SK-N-SH treated with all-trans-retinoic acid at 6 μM for 48 hours (cell line): ENCODE measurements at regions not wholly inside any gene's neighbourhood (a gene's known extent, or its start where the extent isn't known, plus 50 kb on each side); places are given as distances from the start of the nearest gene placed in this dataset.

Experiments
- ATAC-seq: fragments of 200-7000 bp; cut with Tn5 transposase; 3 replicates; pipeline ENCODE4 v1.9.1; 2020; ENCODE audit warnings: mild to moderate bottlenecking, moderate library complexity
- ARNTL ChIP-seq: fragments of 450-650 bp; formaldehyde crosslinking; IDR thresholded peaks from 2 replicates; pipeline ENCODE4 v1.5.0; 2020; ENCODE audit warnings: low read depth, mild to moderate bottlenecking, moderate library complexity, borderline replicate concordance
- BACH2 ChIP-seq: fragments of 250-450 bp; sonication (Bioruptor Pico); IDR thresholded peaks from 2 replicates; pipeline ENCODE4 v1.9.0; 2021; ENCODE audit warnings: mild to moderate bottlenecking, borderline replicate concordance
- CSRNP3 ChIP-seq: fragments of 250-450 bp; sonication (Bioruptor Pico); IDR thresholded peaks from 2 replicates; pipeline ENCODE4 v1.5.1; 2021; ENCODE audit warnings: mild to moderate bottlenecking, moderate library complexity
- ESRRG ChIP-seq: fragments of 250-450 bp; sonication (Bioruptor Pico); IDR thresholded peaks from 2 replicates; pipeline ENCODE4 v1.6.1; 2021; ENCODE audit warnings: mild to moderate bottlenecking
- GLIS3 ChIP-seq: fragments of 250-450 bp; sonication (Bioruptor Pico); IDR thresholded peaks from 2 replicates; pipeline ENCODE4 v1.5.0; 2020; ENCODE audit warnings: mild to moderate bottlenecking, moderate library complexity
- ISL1 ChIP-seq: fragments of 250-450 bp; sonication (Bioruptor Pico); IDR thresholded peaks from 2 replicates; pipeline ENCODE4 v2.1.2; 2022; ENCODE audit warnings: mild to moderate bottlenecking, moderate library complexity
- OSR1 ChIP-seq: fragments of 250-450 bp; sonication (Bioruptor Pico); IDR thresholded peaks from 2 replicates; pipeline ENCODE4 v1.8.0; 2022; ENCODE audit warnings: moderate library complexity, mild to moderate bottlenecking, inconsistent platforms
- PATZ1 ChIP-seq: fragments of 250-450 bp; sonication (Bioruptor Pico); IDR thresholded peaks from 2 replicates; pipeline ENCODE4 v1.8.0; 2020; ENCODE audit warnings: mild to moderate bottlenecking, moderate library complexity, borderline replicate concordance
- PPARA ChIP-seq: fragments of 250-450 bp; sonication (Bioruptor Pico); IDR thresholded peaks from 2 replicates; pipeline ENCODE4 v1.5.0; 2020; ENCODE audit warnings: mild to moderate bottlenecking, borderline replicate concordance
- RARB ChIP-seq: fragments of 250-450 bp; sonication (Bioruptor Pico); IDR thresholded peaks from 2 replicates; pipeline ENCODE4 v1.8.0; 2021; ENCODE audit warnings: mild to moderate bottlenecking, moderate library complexity
- TCF4 ChIP-seq: fragments of 250-450 bp; sonication (Bioruptor Pico); IDR thresholded peaks from 2 replicates; pipeline ENCODE4 v1.8.0; 2021; ENCODE audit warnings: mild to moderate bottlenecking, moderate library complexity, borderline replicate concordance
- TSHZ2 ChIP-seq: fragments of 250-450 bp; sonication (Bioruptor Pico); IDR thresholded peaks from 2 replicates; pipeline ENCODE4 v1.5.0; 2020; ENCODE audit warnings: mild to moderate bottlenecking, moderate library complexity
- ZC3H10 ChIP-seq: fragments of 250-450 bp; sonication (Bioruptor Pico); IDR thresholded peaks from 2 replicates; pipeline ENCODE4 v1.5.1; 2021; ENCODE audit warnings: mild to moderate bottlenecking, moderate library complexity
- ZFP3 ChIP-seq: fragments of 250-450 bp; sonication (Bioruptor Pico); IDR thresholded peaks from 2 replicates; pipeline ENCODE4 v1.5.0; 2020; ENCODE audit warnings: mild to moderate bottlenecking, moderate library complexity
- ZFP30 ChIP-seq: fragments of 450-650 bp; formaldehyde crosslinking; IDR thresholded peaks from 2 replicates; pipeline ENCODE4 v1.5.0; 2022; ENCODE audit warnings: mild to moderate bottlenecking, moderate library complexity
- ZNF565 ChIP-seq: fragments of 450-650 bp; formaldehyde crosslinking; conservative IDR thresholded peaks from 2 replicates; pipeline ENCODE4 v1.5.0; 2020; ENCODE audit warnings: low read depth, mild to moderate bottlenecking, moderate library complexity
- ZNF70 ChIP-seq: fragments of 450-650 bp; formaldehyde crosslinking; IDR thresholded peaks from 2 replicates; pipeline ENCODE4 v1.5.0; 2020; ENCODE audit warnings: mild to moderate bottlenecking, moderate library complexity
- ZNF8 ChIP-seq: fragments of 450-650 bp; formaldehyde crosslinking; IDR thresholded peaks from 2 replicates; pipeline ENCODE4 v1.5.0; 2020; ENCODE audit warnings: mild to moderate bottlenecking, moderate library complexity
- TF ChIP-seq, protein P1 (sequence below): fragments of 250-450 bp; sonication (Bioruptor Pico); IDR thresholded peaks from 2 replicates; pipeline ENCODE4 v1.5.1; 2020; ENCODE audit warnings: low read depth, mild to moderate bottlenecking, moderate library complexity

DNA sequence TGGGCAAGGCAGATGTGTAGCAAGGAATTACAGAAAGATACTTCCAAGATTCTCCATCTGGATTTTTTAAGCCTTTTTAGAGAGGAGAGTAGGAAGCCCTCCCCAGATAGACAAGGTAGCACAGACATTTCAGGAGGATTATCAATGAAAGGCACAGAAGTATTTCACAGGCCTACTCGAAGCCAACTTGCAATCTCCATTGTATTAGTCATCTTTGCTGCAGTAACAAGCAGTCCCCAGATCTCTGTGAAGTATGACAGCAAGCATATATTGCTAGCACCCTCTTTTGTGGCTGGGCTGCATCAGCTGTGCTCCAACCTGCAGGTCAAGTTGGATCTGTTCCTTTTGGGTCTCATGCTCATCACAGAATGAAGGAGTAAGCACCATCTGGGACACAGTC lies 101.6 kb downstream of the MAF start:
- TF ChIP-seq CSRNP3 (CRISPR knock-in tag) (no peak), BACH2 (CRISPR knock-in tag) (no peak), TCF4 (CRISPR knock-in tag) (no peak), ZFP30 (CRISPR knock-in tag) (no peak), PPARA (no peak), ZC3H10 (CRISPR knock-in tag) (no peak), ZNF8 (CRISPR knock-in tag) (no peak), GLIS3 (CRISPR knock-in tag) (no peak), ISL1 (CRISPR knock-in tag) (no peak), ESRRG (no peak), TSHZ2 (CRISPR knock-in tag) (no peak), ZNF70 (CRISPR knock-in tag) (no peak)
- no peak for ATAC-seq

GRCh38 chr16:79497606-79498350 lies 102.8 kb downstream of the MAF start:
- no peak for ATAC-seq
- no peak for TF ChIP-seq ISL1 (CRISPR knock-in tag)
- TF ChIP-seq ZFP3 (CRISPR knock-in tag): no peak
- TF ChIP-seq PPARA: no peak
- TF ChIP-seq ARNTL (CRISPR knock-in tag): no peak
- TF ChIP-seq, protein P1, sequence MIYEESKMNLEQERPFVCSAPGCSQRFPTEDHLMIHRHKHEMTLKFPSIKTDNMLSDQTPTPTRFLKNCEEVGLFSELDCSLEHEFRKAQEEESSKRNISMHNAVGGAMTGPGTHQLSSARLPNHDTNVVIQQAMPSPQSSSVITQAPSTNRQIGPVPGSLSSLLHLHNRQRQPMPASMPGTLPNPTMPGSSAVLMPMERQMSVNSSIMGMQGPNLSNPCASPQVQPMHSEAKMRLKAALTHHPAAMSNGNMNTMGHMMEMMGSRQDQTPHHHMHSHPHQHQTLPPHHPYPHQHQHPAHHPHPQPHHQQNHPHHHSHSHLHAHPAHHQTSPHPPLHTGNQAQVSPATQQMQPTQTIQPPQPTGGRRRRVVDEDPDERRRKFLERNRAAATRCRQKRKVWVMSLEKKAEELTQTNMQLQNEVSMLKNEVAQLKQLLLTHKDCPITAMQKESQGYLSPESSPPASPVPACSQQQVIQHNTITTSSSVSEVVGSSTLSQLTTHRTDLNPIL (CRISPR knock-in tag): no peak
- no peak for TF ChIP-seq ZNF565 (CRISPR knock-in tag)
- TF ChIP-seq RARB: no peak
- no peak for TF ChIP-seq ZFP30 (CRISPR knock-in tag)
- no peak for TF ChIP-seq TCF4 (CRISPR knock-in tag)
- no peak for TF ChIP-seq OSR1 (CRISPR knock-in tag)
- TF ChIP-seq CSRNP3 (CRISPR knock-in tag): no peak
- TF ChIP-seq ESRRG: no peak
- no peak for TF ChIP-seq GLIS3 (CRISPR knock-in tag)
- TF ChIP-seq ZNF8 (CRISPR knock-in tag): no peak
- no peak for TF ChIP-seq TSHZ2 (CRISPR knock-in tag)
- TF ChIP-seq ZC3H10 (CRISPR knock-in tag): no peak
- no peak for TF ChIP-seq BACH2 (CRISPR knock-in tag)
- TF ChIP-seq PATZ1 (CRISPR knock-in tag): no peak
